HG03432 (cell line): ENCODE measurements at regions not wholly inside any gene's neighbourhood (a gene's known extent, or its start where the extent isn't known, plus 50 kb on each side); places are given as distances from the start of the nearest gene placed in this dataset.

ENCODE experiments used
- ATAC-seq: cut with Tn5 transposase; IDR thresholded peaks from one replicate; pipeline ENCODE4 v1.9.1; 2021; ENCODE audit warnings: mild to moderate bottlenecking, moderate library complexity; ENCODE audit not compliant: unreplicated experiment

- ATAC-seq: no peak
Observed at GRCh38 chr1:56197946-56198345, 381.4 kb downstream of the PLPP3 start.

GRCh38 chr1:56196839-56197238 lies 382.5 kb downstream of the PLPP3 start:
- no peak for ATAC-seq

GRCh38 chr1:56194701-56195300 lies 384.6 kb downstream of the PLPP3 start:
- ATAC-seq: no peak

- ATAC-seq: no peak
Observed at GRCh38 chr1:56193656-56194055, 385.7 kb downstream of the PLPP3 start.

- ATAC-seq: no peak
Observed at GRCh38 chr1:56191369-56191768, 388.0 kb downstream of the PLPP3 start.

- no peak for ATAC-seq
Observed at GRCh38 chr1:56190806-56191365, 388.5 kb downstream of the PLPP3 start.

GRCh38 chr1:56189946-56190805 lies 389.2 kb downstream of the PLPP3 start:
- ATAC-seq: no peak

GRCh38 chr1:56189454-56189853 lies 389.9 kb downstream of the PLPP3 start:
- ATAC-seq: no peak

GRCh38 chr1:56188855-56189254 lies 390.5 kb downstream of the PLPP3 start:
- no peak for ATAC-seq

- no peak for ATAC-seq
Observed at GRCh38 chr1:56188221-56188620, 391.1 kb downstream of the PLPP3 start.

GRCh38 chr1:56187405-56187804 lies 392.0 kb downstream of the PLPP3 start:
- no peak for ATAC-seq

- no peak for ATAC-seq
Observed at GRCh38 chr1:56185493-56185892, 393.9 kb downstream of the PLPP3 start.

GRCh38 chr1:56183151-56183550 lies 396.2 kb downstream of the PLPP3 start:
- ATAC-seq: no peak

- no peak for ATAC-seq
Observed at GRCh38 chr1:56180520-56181190, 398.7 kb downstream of the PLPP3 start.

- no peak for ATAC-seq
Observed at GRCh38 chr1:56179543-56179942, 399.8 kb downstream of the PLPP3 start.

GRCh38 chr1:56175211-56175610 lies 404.2 kb downstream of the PLPP3 start:
- no peak for ATAC-seq

- no peak for ATAC-seq
Observed at GRCh38 chr1:56174176-56174885, 405.0 kb downstream of the PLPP3 start.

GRCh38 chr1:56173736-56174135 lies 405.6 kb downstream of the PLPP3 start:
- no peak for ATAC-seq

GRCh38 chr1:56171670-56172069 lies 407.7 kb downstream of the PLPP3 start:
- no peak for ATAC-seq

- no peak for ATAC-seq
Observed at GRCh38 chr1:56170784-56171320, 408.5 kb downstream of the PLPP3 start.

GRCh38 chr1:56169856-56170255 lies 409.5 kb downstream of the PLPP3 start:
- ATAC-seq: no peak
